AG09319 (cell line): ENCODE measurements at regions not wholly inside any gene's neighbourhood (a gene's known extent, or its start where the extent isn't known, plus 50 kb on each side); places are given as distances from the start of the nearest gene placed in this dataset.

Source experiments
- DNase-seq: peaks from one replicate; pipeline ENCODE4 v3.0.0-alpha.2; 2010; ENCODE audit warnings: low read depth; ENCODE audit errors: extremely low read depth
- TF ChIP-seq, protein P1 (sequence below): IDR thresholded peaks from 2 replicates; pipeline ENCODE4 v1.5.1; 2011; ENCODE audit warnings: low read depth, mild to moderate bottlenecking, inconsistent platforms, low read length, moderate library complexity

DNA sequence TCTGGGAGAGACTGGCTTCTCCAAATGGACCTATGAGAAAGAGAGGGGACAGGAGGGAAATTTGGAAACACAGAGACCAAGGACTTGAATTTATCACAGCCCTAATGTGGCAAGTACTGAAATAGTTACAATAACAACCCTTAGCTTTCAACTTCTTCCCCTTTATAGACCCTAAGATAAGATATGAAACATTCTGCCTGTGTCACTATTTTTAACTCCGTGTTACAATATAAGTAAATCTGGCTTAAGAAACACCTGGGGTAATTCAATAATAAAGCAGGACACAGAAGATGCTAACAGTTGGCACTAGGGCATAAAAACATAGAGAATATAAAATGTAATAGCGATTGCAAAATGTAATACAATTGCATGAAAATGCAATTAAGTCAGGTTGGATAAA, 216.4 kb downstream of the NOVA1 start:
- TF ChIP-seq, protein P1, sequence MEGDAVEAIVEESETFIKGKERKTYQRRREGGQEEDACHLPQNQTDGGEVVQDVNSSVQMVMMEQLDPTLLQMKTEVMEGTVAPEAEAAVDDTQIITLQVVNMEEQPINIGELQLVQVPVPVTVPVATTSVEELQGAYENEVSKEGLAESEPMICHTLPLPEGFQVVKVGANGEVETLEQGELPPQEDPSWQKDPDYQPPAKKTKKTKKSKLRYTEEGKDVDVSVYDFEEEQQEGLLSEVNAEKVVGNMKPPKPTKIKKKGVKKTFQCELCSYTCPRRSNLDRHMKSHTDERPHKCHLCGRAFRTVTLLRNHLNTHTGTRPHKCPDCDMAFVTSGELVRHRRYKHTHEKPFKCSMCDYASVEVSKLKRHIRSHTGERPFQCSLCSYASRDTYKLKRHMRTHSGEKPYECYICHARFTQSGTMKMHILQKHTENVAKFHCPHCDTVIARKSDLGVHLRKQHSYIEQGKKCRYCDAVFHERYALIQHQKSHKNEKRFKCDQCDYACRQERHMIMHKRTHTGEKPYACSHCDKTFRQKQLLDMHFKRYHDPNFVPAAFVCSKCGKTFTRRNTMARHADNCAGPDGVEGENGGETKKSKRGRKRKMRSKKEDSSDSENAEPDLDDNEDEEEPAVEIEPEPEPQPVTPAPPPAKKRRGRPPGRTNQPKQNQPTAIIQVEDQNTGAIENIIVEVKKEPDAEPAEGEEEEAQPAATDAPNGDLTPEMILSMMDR = no peak
- no peak for DNase-seq

GRCh38 chr14:26380637-26381036, 217.2 kb downstream of the NOVA1 start:
- no peak for DNase-seq
- TF ChIP-seq, protein P1 = no peak

DNA sequence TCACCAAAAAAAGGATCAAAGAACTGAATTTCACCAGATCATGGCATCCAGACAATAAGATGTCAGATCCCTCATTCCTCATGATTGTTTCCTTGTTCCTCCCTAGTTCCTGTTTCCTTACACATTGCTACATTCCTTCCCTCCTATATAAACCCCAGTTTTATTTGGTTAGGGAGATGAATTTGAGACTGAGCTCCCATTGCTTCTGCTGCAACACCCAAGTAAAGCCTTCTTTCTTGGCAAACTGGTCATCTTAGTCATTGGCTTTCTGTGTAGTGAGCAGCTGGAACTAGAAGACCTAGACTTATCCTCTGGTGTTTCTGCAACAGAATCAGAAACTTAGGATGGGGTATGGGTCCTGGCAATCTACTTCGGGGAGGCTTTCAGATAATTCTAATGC, 217.9 kb downstream of the NOVA1 start:
- TF ChIP-seq, protein P1 = no peak
- DNase-seq = no peak

- TF ChIP-seq, protein P1 = no peak
These were observed 220.7 kb downstream of the NOVA1 start for GRCh38 chr14:26377150-26377549.

GRCh38 chr14:26370115-26370514, 227.7 kb downstream of the NOVA1 start:
- TF ChIP-seq, protein P1 = no peak

More at GRCh38 chr14:26377150-26377549, 220.7 kb downstream of the NOVA1 start:
- DNase-seq = no peak

DNA sequence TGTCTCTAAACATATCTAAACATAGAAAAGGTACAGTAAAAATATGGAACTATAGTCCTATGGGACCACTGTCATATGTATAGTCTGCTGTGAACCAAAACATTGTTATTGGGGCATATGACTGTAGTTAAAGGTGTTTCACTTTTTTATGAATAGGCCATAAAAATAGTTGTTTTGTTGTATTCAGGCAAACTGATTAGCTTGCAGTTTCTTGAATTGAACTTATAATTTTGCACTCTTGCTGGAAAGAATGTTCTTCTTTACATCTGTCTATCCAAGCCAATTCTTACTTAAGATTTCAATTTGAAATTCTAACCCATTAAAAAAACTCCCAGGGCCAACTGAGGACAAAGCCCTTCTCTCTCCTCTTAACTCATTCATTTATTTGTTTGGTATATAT, 234.1 kb downstream of the NOVA1 start:
- TF ChIP-seq, protein P1 = no peak
- DNase-seq = no peak

More at GRCh38 chr14:26370115-26370514, 227.7 kb downstream of the NOVA1 start:
- no peak for DNase-seq

DNA sequence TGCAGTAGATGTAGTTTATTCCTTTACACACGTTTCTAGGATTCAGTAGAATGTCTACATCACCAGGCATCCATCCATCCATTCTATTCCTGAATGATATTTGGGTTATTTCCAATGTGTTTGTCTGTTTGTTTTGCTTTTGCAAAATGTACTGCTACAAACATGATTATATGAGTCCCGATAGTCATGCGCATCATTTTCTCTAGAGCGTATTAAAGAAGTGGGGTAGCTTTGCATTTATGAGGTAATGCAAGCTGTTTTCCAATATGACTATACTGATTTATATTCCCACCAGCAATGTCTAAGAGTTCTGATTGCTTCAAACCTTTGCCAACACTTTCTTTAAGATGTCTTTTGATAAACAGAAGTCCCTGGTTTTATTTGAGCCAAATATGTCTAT, 253.2 kb downstream of the NOVA1 start:
- TF ChIP-seq, protein P1 = no peak
- DNase-seq = no peak

DNA sequence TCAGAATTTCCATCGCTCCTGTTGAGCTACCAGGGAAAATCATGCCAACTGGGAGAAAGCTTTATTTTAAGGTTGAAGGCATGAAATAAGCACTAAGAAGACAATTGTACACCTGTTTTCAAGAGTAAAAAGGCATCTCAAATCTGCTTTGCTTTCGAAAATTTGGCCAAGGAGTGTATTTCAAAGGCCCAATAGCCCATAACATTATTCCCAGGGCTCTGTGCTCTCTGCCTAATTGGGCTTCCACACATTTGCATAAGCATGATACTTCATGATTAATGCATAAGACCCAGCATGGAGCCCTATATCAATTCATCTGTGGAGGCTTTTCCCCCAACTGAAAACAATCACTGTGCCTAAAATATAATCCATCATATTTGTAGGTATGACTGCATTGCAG, 258.5 kb downstream of the NOVA1 start:
- TF ChIP-seq, protein P1 = no peak
- no peak for DNase-seq
